ENCODE measurements at regions not wholly inside any gene's neighbourhood (a gene's known extent, or its start where the extent isn't known, plus 50 kb on each side); places are given as distances from the start of the nearest gene placed in this dataset.
"Not testable (repeated sequence)": the region's sequence is repeated elsewhere in the genome, so short reads cannot be mapped to it uniquely, and the experiment has no call there.

GRCh38 chr2:4101936-4102335 lies 398.6 kb downstream of the DCDC2C start:
- H3K4me3 ChIP-seq (ENCODE audit: control insufficient read depth, low read depth, low read length): no peak overlapping the region
- TF ChIP-seq CTCF (IDR thresholded peaks at IDR 0.05; ENCODE audit: control insufficient read depth, insufficient read depth, low read depth, low read length, missing control alignments): no peak
- DNase-seq (ENCODE audit: low read depth): no peak

- H3K4me3 ChIP-seq (ENCODE audit: control insufficient read depth, low read depth, low read length): no peak overlapping the region
- DNase-seq (ENCODE audit: low read depth): no peak
- no peak for TF ChIP-seq CTCF (IDR thresholded peaks at IDR 0.05; ENCODE audit: control insufficient read depth, insufficient read depth, low read depth, low read length, missing control alignments)
Observed at GRCh38 chr2:4107179-4107578, 403.8 kb downstream of the DCDC2C start.

GRCh38 chr2:4110273-4110672 lies 406.9 kb downstream of the DCDC2C start:
- no peak for DNase-seq (ENCODE audit: low read depth)
- no peak for TF ChIP-seq CTCF (IDR thresholded peaks at IDR 0.05; ENCODE audit: control insufficient read depth, insufficient read depth, low read depth, low read length, missing control alignments)
- no peak overlapping the region for H3K4me3 ChIP-seq (ENCODE audit: control insufficient read depth, low read depth, low read length)

- DNase-seq (ENCODE audit: low read depth); H3K4me3 ChIP-seq (ENCODE audit: control insufficient read depth, low read depth, low read length): not testable (repeated sequence)
Observed at GRCh38 chr2:4115435-4115834, 412.1 kb downstream of the DCDC2C start.

GRCh38 chr2:4122726-4123125 lies 419.4 kb downstream of the DCDC2C start:
- H3K4me3 ChIP-seq (ENCODE audit: control insufficient read depth, low read depth, low read length): no peak overlapping the region
- no peak for TF ChIP-seq CTCF (IDR thresholded peaks at IDR 0.05; ENCODE audit: control insufficient read depth, insufficient read depth, low read depth, low read length, missing control alignments)
- DNase-seq (ENCODE audit: low read depth): no peak

- no peak for TF ChIP-seq CTCF (IDR thresholded peaks at IDR 0.05; ENCODE audit: control insufficient read depth, insufficient read depth, low read depth, low read length, missing control alignments)
- no peak for DNase-seq (ENCODE audit: low read depth)
- no peak overlapping the region for H3K4me3 ChIP-seq (ENCODE audit: control insufficient read depth, low read depth, low read length)
Observed at GRCh38 chr2:4130651-4131050, 427.3 kb downstream of the DCDC2C start.

- H3K4me3 ChIP-seq (ENCODE audit: control insufficient read depth, low read depth, low read length): no peak overlapping the region
- no peak for DNase-seq (ENCODE audit: low read depth)
- TF ChIP-seq CTCF (IDR thresholded peaks at IDR 0.05; ENCODE audit: control insufficient read depth, insufficient read depth, low read depth, low read length, missing control alignments): no peak
Observed at GRCh38 chr2:4134551-4135550, 431.5 kb downstream of the DCDC2C start.
